HTR-8/SVneo (cell line): ENCODE measurements at regions not wholly inside any gene's neighbourhood (a gene's known extent, or its start where the extent isn't known, plus 50 kb on each side); places are given as distances from the start of the nearest gene placed in this dataset.

ENCODE experiments used
- DNase-seq: peaks from one replicate; pipeline ENCODE4 v3.0.0; 2011; ENCODE audit warnings: low spot score, mixed read lengths; ENCODE audit not compliant: insufficient read length
- FAIRE-seq: peaks from 2 replicates; lab custom pipeline; 2011; peaks lifted over from hg19 to GRCh38; lab: Jason Lieb, UNC

- DNase-seq (no peak), FAIRE-seq (no peak)
Observed at GRCh38 chr2:239756031-239756789, 268.9 kb downstream of the NDUFA10 start.

- FAIRE-seq (no peak), DNase-seq (no peak)
Observed at GRCh38 chr2:239753401-239753837, 271.7 kb downstream of the NDUFA10 start.

- DNase-seq: no peak
- FAIRE-seq: no peak
Observed at GRCh38 chr2:239752951-239753350, 272.2 kb downstream of the NDUFA10 start.

GRCh38 chr2:239751679-239752355 is 273.3 kb downstream of the NDUFA10 start:
- FAIRE-seq (no peak), DNase-seq (no peak)

GRCh38 chr2:239750929-239751678 is 274.0 kb downstream of the NDUFA10 start:
- DNase-seq (no peak), FAIRE-seq (no peak)

- FAIRE-seq: no peak
- no peak for DNase-seq
Observed at GRCh38 chr2:239750045-239750835, 274.9 kb downstream of the NDUFA10 start.

GRCh38 chr2:239749272-239749873 is 275.8 kb downstream of the NDUFA10 start:
- DNase-seq: no peak
- no peak for FAIRE-seq

- no peak for DNase-seq
- no peak for FAIRE-seq
Observed at GRCh38 chr2:239748811-239749210, 276.3 kb downstream of the NDUFA10 start.

GRCh38 chr2:239747771-239748170 is 277.4 kb downstream of the NDUFA10 start:
- DNase-seq: no peak
- FAIRE-seq: no peak

- DNase-seq (no peak), FAIRE-seq (no peak)
Observed at GRCh38 chr2:239747274-239747673, 277.9 kb downstream of the NDUFA10 start.

GRCh38 chr2:239746559-239747246 is 278.4 kb downstream of the NDUFA10 start:
- no peak for FAIRE-seq
- no peak for DNase-seq

GRCh38 chr2:239745386-239746227 is 279.5 kb downstream of the NDUFA10 start:
- FAIRE-seq (no peak), DNase-seq (no peak)

GRCh38 chr2:239744706-239745340 is 280.3 kb downstream of the NDUFA10 start:
- DNase-seq (no peak), FAIRE-seq (no peak)

- FAIRE-seq (no peak), DNase-seq (no peak)
Observed at GRCh38 chr2:239743206-239743605, 281.9 kb downstream of the NDUFA10 start.

GRCh38 chr2:239742377-239742776 is 282.8 kb downstream of the NDUFA10 start:
- no peak for FAIRE-seq
- no peak for DNase-seq

- FAIRE-seq: no peak
Observed at GRCh38 chr2:239739206-239739605, 285.9 kb downstream of the NDUFA10 start.

GRCh38 chr2:239738159-239738558 is 287.0 kb downstream of the NDUFA10 start:
- FAIRE-seq (no peak), DNase-seq (no peak)

More at GRCh38 chr2:239739206-239739605, 285.9 kb downstream of the NDUFA10 start:
- DNase-seq: no peak

- DNase-seq: no peak
- FAIRE-seq: no peak
Observed at GRCh38 chr2:239737144-239737463, 288.0 kb downstream of the NDUFA10 start.
